GM18870 (cell line): ENCODE measurements at regions not wholly inside any gene's neighbourhood (a gene's known extent, or its start where the extent isn't known, plus 50 kb on each side); places are given as distances from the start of the nearest gene placed in this dataset.

ENCODE experiments used
- ATAC-seq: cut with Tn5 transposase; IDR thresholded peaks from one replicate; pipeline ENCODE4 v1.9.1; 2021; ENCODE audit warnings: moderate library complexity; ENCODE audit not compliant: unreplicated experiment

DNA sequence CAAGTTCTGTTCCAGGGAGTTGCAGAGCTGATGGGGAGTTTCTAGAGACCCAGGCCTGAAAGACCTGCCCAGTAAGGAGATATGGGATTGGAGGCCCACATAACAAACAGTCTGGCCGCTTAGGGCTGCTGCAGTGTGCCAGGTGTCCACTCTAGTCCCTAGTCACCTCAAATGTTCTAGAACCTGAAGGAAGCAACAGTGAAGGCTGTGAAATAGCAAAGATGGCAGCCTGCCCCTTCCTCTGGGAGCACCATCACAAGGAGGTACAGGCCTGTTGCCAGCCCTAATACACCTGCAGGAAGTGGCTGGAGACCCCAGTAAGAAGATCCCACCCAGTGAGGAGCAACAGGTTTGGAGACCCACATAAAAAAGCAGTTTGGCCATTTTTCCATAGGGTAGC is 783.8 kb upstream of the EDIL3 start:
- no peak for ATAC-seq

DNA sequence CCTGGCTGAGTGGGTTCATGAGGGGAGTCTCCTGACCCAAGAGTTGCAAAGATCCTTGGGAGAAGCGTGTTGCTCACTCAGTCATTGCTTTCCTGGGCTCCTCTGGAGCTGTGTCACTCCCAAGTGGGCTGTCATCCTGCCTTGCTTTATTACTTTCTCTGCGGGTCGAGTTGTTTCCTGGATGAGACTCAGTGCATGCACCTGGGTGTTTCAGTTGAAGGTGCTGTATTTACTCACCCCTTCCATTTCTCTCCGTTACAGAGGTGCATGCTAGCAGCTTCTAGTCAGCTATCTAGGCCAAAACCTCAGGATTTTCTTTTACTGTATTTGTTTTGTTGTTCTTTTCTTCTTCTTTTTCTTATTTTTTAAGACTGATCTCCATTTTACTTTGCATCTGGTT is 785.5 kb upstream of the EDIL3 start:
- no peak for ATAC-seq

DNA sequence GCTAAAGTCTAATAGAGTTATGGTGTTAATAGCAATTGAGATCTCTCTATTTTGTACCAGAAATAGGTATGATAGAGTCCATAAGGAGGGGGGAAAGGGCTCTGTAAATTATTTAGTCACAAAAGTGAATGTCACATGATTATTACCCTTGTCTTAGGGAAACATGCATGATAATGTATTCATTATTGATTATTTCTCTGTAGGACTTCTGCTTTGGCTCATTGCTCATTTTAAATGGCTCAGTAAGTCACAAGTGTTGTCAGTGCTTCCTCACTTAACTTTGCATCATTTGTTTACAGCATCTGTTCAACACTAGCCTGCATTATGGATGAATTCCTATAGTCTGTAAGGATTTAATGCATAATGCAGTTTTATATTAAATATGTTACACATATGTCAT is 788.8 kb upstream of the EDIL3 start:
- ATAC-seq = no peak

DNA sequence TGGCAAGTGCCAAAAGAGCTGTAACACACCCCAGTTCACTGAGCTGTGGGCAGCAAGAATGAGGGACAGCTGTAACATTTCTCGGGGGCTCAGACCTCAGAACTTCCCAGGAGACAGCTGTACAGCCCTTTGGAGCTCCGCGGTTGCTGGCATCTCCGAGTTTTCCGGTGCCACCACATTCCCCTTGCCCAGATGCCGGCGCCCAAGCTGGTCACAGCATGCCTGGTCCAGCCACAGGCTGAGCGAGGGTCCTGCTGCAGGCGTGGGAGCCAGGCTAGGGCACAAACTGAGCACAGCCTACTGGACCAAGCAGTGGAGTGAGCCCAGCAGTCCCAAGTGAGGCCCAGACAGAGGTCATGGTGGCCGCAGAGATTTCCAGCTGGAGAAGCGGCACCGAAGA is 797.7 kb upstream of the EDIL3 start:
- no peak for ATAC-seq

DNA sequence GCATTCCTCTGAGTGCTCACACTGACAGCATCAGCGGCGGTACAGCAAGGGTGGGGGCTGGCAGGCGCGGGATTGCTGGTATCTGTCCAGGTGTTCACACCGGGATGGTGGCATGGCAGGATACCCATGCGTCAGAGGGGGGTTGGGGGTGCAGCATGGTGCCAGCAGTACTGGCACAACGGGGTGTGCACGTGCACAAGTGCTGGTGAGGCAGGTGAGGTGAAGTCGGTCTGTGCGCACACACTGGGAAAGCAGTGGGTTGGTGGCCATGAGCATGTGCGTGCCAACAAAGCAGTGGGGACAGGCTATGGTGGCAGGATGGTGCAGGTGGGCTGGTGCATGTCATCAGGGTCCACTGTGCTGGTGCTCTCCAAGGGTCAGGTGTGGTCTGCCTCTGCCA is 819.6 kb upstream of the EDIL3 start:
- ATAC-seq = no peak

DNA sequence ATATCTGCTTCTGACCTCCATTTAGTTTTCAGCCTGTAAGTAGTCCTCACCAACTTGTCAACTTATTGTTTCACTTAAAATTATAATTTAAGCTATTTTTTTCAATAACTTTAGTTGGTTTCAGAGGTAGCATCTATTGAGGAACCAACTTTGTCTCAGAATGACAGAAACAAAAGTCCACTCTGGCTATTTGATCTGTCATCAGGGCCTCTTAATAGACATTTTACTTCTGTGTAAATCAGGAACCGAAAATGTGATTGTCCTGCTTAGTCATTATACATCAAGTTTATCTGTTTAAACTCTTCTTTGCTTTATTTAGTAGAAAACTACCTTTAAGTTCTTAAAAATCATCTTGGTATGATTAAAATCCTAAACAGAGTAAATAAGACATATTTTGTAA is 820.8 kb upstream of the EDIL3 start:
- ATAC-seq = no peak

DNA sequence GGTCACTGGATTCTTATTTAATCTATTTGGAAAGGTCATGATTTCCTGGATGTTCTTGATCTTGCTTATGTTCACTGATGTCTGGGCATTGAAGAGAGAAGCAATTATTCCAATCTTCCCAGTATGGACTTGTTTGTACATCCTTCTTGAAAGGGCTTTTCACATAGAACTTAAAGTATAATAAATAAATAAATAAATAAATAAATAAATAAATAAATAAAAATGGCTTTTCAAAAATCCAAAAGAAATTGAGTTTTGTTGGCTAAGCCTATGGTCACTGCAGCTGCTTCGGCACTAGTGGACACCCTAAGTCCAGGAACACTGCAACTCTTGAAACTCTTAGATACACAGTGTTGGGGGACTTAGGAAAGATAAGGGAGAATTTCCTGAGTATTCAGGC is 840.7 kb upstream of the EDIL3 start:
- ATAC-seq = no peak

DNA sequence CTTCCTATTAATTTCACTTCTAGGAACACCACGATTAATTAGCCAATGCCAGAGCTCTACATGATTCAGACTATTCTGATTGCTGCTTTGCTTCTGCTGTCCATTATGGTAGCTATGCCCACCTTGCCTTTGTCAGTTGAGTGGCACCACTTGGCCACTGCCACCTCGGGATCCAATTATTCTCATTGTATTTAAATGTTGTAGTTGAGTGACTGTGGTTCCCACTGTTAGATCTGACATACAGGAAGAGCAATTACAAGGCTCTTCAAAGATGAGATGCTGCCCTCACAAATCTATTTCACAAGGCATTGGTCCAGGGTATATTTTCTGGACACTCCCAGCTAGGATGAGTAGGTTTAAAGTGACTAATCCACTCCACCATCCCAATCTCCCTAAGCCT is 864.5 kb upstream of the EDIL3 start:
- no peak for ATAC-seq

DNA sequence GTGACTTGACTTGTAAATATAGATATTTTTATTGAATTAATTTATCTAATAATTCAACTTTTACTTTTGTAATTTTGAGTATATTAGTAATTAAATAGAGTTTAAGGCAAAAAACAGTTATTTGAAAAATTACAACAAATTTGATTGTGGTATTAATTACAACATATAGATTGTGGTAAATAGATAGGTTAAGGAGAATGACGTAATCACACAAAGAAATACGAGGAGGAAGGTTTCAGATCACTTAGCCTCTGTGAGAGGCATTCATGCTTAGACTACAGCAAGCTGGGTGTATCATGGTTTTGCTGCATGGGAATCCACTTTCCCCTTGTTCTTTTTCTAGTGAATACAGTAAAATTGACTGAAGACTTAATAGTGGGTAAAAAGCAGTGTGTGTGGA is 878.4 kb upstream of the EDIL3 start:
- no peak for ATAC-seq

DNA sequence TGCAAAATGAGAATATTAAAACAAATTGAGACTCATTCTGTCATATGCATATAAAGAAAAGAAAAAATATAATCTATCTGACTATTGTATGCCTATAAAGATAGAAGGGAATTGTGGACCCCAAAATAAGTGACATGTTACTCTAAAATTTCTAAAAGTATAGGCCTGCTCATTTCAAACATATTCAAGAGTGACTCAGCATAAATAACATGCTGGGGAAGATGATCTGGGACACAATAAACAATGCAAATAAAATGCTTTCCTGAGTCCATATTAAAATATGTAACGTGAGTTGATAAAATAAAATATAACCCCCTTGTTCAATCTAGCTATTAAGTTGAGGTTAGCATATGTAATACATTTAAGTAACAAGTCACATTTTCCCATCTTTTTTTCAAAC is 882.0 kb upstream of the EDIL3 start:
- ATAC-seq = no peak

DNA sequence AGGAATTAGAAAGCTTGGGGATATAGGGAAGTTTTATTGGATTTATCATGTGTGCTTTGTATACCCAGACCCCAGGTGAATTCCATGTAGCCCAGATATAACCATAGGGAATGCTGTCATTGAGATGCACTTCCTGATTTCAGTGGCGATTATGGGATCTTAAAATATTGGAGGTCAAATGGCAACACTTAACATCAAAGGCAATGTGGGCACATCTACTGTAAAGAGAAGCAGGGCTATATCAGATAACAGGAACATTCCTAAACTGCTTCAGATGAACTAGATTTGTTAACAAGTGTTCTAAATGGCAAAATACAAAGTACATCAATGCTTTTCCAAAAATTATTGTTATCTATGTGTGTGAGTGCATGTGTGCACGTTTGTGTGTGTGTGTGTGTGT is 883.5 kb upstream of the EDIL3 start:
- no peak for ATAC-seq

DNA sequence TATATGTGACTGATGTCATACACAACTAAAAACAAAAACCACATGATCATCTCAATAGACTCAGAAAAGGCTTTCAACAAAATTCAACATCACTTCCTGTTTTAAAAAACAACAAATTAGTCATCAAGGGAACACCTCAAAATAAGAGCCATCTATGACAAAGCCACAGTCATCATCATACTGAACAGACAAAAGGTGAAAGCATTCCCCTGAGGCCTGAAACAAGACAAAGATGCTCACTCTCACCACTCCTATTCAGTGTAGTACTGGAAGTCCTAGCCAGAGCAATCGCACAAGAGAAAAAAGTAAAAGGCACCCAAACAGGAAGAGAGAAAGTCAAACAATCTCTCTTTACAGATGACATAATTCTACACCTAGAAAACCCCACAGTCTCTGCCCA is 893.5 kb upstream of the EDIL3 start:
- ATAC-seq = peak; percentile 96

DNA sequence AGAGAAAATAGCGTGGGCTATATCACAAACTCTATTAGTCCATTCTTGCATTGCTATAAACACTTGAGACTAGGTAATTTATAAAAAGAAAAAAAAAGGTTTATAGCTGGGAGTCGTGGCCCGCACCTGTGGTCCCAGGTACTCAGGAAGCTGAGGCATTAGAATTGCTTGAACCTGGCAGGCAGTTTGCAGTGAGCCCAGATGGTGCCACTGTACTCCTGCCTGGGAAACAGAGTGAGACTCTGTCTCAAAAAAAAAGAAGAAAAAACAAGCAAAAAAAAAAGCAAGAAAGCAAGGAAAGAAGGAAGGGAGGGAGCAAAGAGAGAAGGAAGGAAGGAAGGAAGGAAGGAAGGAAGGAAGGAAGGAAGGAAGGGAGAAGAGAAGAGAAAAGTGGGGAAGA is 904.2 kb upstream of the EDIL3 start:
- no peak for ATAC-seq

DNA sequence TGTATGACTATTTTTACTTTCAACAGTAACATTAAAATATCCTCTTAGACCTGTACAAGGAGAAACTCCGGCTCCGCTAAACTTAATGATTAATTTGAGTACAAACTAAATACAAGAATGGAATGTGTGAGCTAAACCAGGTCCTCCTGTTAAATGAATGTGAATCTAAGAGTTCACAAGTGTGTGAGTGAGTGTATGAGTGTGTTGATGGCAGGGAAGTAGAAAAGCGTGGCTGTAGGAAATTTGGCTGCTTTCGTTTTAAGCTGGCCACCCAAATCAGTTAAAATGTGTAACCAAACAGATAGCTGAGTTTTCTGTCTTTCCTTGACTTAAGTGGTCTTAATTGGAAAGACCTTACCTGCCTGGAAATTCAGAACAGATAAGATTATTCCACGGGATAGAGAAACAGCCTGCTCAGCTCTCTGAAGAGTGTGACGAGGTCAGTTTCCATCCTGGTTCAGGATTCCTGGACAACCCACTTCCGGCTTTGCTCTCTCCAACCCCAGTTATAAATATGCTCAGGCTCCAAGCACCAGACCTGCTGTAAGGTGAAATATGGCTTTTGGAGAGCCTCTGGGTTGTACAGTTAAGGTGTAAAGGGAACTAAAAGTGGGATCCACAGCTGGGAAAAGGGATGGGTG is 908.6 kb upstream of the EDIL3 start:
- ATAC-seq = no peak

DNA sequence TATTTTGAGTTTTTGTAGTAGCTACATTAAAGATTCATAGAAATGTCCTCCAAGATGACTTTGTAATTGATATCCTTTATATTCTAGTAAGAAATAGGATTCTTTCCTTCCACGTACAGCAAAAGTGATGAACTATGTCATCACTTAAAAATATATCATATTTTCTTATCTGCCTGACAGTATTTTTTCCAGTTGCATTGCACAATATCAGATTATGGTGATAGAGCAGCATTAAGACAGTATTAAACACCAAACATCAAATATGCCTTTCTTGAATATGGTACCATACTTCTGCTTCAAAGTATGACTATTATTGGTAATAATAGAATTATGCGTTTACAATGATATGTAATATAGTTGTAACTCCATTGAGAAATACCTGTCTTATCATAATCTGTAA is 919.8 kb upstream of the EDIL3 start:
- no peak for ATAC-seq

DNA sequence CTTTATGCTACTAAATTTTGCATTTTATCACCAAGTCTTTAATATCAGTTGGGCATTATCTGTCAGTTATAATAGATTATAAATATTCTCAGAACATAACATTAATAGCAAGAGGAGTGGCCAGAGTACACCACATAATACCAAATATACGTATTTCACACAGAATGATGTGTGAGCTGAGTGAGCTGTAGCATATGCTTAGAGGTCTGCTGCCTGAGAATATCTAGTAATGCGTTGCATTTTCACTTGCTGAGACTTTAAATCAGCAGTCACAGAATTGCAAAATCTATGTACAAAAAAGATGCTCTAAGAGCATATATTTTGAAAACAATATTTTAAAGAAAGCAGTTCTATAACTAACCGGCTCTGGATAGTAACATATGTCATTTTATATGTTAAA is 921.1 kb upstream of the EDIL3 start:
- ATAC-seq = no peak

DNA sequence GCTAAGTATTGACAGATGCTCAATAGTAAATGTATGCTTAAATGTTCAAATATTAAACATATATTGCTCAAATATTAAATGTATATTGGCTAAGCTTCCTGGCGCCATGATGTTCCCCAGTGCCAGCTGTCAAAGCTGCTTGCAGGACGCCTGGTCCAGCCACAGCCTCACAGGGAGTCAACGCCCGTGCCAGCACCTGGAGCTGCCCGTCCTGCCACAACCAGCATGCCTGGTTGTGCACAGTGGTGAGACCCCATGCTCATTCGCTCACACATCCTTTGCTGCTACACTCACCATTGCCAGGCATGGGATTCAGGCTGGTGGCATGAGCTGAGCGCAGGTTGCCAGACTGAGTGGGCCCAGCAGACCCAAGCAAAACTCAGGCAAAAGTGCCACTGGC is 926.9 kb upstream of the EDIL3 start:
- ATAC-seq = no peak

DNA sequence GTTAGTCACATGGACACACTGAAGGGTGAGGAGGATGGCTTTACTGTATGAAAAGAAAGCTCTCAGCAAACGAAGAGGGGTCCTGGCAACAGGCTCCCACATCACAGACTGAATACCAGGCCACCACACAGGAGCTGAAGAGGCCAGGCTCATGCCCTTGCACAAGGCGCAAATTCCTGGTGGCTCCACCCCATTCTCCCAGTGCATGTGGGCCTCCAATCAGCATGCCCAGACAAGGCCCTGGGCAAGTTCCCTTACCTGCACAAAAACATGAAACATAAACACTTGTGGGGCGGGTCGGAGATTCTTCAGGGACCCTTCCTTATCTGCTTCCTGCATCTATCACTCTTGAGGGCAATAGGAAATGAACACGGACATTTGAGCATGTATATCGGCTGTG is 935.8 kb upstream of the EDIL3 start:
- no peak for ATAC-seq

DNA sequence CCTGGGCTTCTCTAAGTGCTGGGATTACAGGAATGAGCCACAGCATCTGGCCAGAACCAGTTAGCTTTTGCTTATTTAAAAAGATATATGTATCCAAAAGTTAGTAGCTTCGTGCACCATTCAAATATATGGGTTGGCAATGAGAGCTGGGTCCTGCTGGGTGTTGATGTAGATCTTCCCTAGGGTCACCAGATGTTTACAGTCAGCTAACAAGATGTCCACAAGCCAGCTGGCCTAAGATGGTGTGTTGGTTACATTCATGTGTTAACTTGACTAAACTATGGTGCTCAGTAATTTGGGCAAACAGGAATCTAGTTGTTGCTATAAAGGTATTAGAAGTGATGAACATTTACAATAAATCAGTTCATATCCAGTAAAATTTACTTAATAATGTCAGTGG is 948.6 kb upstream of the EDIL3 start:
- ATAC-seq = no peak

DNA sequence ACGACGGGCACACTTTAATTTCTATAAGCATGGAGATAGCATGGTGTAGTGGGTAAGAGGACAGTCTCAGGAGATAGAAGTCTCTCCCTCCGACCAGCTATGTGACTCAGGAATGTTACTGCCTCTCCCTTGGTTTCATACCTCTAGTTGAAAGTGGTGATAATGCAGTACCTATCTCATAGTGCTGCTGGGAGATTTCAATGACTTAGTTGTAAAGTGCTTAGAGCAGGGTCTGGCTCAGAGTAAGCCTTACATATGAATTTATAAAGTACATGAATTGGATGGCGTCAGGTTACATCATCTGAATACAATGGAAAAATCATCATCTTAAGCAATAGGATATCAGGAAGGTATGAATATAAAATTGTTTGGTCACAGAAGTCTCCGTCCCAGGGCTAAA is 952.8 kb upstream of the EDIL3 start:
- ATAC-seq = no peak

DNA sequence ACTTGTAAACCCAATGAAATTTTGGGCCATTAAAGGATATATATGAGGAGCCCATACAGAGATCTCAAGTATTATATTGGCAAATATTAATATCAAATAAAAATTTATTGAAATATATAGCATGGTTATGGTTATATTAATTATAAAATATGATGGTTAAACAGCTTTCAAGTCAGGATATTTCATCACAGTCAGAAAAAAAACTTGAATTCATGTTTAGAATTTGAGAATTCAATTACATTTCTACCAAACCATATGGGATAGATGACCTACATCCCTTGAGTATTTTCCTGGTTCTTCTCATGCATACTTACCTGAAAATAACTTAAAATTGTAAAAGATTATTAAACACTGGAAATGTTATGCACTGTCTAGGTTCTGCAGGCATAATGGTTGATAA is 956.1 kb upstream of the EDIL3 start:
- no peak for ATAC-seq

DNA sequence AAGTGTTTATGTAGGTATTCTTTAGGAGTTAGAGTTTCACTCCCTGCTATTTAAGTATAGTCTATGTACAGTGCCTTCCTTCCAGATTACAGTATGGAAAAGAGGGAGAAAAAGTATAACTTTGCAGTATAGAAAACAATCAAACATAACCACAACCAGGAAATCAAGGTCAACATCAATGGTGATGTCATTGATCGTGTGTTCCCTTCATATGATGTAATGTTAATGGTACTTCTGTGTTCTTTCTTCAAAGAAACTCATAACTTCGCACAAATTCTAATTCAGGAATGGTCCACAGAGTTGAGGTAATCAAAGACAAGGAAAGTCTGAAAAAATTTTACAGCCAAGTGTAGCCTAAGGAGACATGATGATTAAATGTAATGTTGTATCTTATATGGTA is 961.1 kb upstream of the EDIL3 start:
- ATAC-seq = no peak

DNA sequence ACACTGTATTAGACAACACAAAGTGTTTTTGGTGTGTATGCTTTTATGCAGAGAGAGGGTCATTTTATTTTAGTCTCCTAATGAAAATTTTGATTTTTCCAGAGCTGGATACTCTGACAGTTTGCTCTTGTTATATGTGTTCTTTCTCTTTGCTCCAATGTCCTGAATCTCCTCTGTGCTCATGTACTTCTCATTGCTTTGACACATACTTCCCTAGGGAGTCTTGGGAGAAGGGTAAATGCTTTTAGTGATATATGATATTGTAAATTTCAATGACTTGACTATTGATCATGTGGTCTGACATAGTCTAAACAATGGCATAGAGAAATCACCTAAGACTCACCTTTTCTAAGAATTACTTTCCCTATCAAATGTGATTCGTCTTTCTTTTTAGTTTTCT is 972.6 kb upstream of the EDIL3 start:
- ATAC-seq = no peak

DNA sequence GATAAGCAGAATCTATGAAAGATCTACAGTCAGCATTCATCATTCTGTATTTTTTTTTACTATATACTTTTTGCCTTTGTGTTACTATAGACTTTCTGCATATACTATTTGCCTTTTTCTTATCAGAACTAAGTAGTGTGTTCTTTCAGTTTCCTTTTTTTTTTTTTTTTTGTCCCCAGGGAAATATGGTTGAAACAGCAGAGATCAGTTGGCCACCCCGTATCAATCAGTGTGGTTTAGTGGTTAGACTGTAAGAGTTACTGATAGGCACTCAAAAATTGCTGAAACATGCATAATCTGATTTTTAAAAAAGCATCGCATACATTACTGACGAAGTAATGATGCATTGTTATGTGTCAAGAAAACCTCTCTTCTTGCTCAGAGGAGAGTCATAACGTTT is 990.8 kb upstream of the EDIL3 start:
- no peak for ATAC-seq
